Loucy (cell line): ENCODE measurements at regions not wholly inside any gene's neighbourhood (a gene's known extent, or its start where the extent isn't known, plus 50 kb on each side); places are given as distances from the start of the nearest gene placed in this dataset.

ENCODE experiments used
- H2AFZ ChIP-seq: fragments of 200-600 bp; sonication (generic); 2 replicates; pipeline ENCODE4 v1.6.0; 2016; ENCODE audit warnings: antibody characterized with exemption, mild to moderate bottlenecking, low read length, moderate library complexity
- H3F3A ChIP-seq: fragments of 200-600 bp; 2 replicates; pipeline ENCODE4 v1.6.0; 2016; ENCODE audit warnings: antibody characterized with exemption, low read depth, mild to moderate bottlenecking
- H3K27me3 ChIP-seq: fragments of 200-600 bp; sonication (generic); 2 replicates; pipeline ENCODE4 v1.6.1; 2014; ENCODE audit warnings: low read length, mild to moderate bottlenecking; ENCODE audit not compliant: insufficient read depth, poor library complexity, severe bottlenecking
- H3K36me3 ChIP-seq: fragments of 200-600 bp; sonication (generic); 2 replicates; pipeline ENCODE4 v1.6.1; 2016; ENCODE audit warnings: low read length; ENCODE audit not compliant: insufficient read depth
- H3K4me1 ChIP-seq: fragments of 200-600 bp; sonication (generic); 2 replicates; pipeline ENCODE4 v1.5.1; 2014; ENCODE audit warnings: low read length, mild to moderate bottlenecking; ENCODE audit not compliant: insufficient read depth, poor library complexity, severe bottlenecking
- H3K4me2 ChIP-seq: fragments of 200-600 bp; sonication (generic); 2 replicates; pipeline ENCODE4 v1.6.0; 2014; ENCODE audit warnings: antibody characterized with exemption, low read length, low read depth, mild to moderate bottlenecking; ENCODE audit not compliant: poor library complexity, severe bottlenecking
- H3K4me3 ChIP-seq: fragments of 200-600 bp; sonication (generic); 2 replicates; pipeline ENCODE4 v1.5.1; 2014; ENCODE audit warnings: low read length, mild to moderate bottlenecking, mixed read lengths; ENCODE audit not compliant: poor library complexity, severe bottlenecking
- H3K79me2 ChIP-seq: fragments of 200-600 bp; sonication (generic); 2 replicates; pipeline ENCODE4 v1.6.1; 2014; ENCODE audit warnings: low read length; ENCODE audit not compliant: insufficient read depth
- H3K9ac ChIP-seq: fragments of 200-600 bp; sonication (generic); 2 replicates; pipeline ENCODE4 v1.6.0; 2014; ENCODE audit warnings: mild to moderate bottlenecking, low read depth, low read length, moderate library complexity; ENCODE audit not compliant: poor library complexity, severe bottlenecking
- H3K9me2 ChIP-seq: fragments of 200-600 bp; sonication (generic); replicated peaks from 2 replicates; pipeline ENCODE4 v1.6.1; 2016; ENCODE audit warnings: low read depth, low read length, mixed read lengths
- H3K9me3 ChIP-seq: fragments of 200-600 bp; sonication (generic); 2 replicates; pipeline ENCODE4 v1.6.1; 2014; ENCODE audit warnings: mild to moderate bottlenecking, antibody characterized with exemption, low read length, low read depth; ENCODE audit not compliant: insufficient read depth
- H4K20me1 ChIP-seq: fragments of 200-600 bp; sonication (generic); 2 replicates; pipeline ENCODE4 v1.6.0; 2014; ENCODE audit warnings: antibody characterized with exemption, low read length, mild to moderate bottlenecking; ENCODE audit not compliant: insufficient read depth, poor library complexity, severe bottlenecking
- EZH2phosphoT487 ChIP-seq: fragments of 200-600 bp; IDR thresholded peaks from 2 replicates; pipeline ENCODE4 v1.6.1; 2018; ENCODE audit warnings: antibody characterized with exemption, mild to moderate bottlenecking, moderate library complexity, borderline replicate concordance
- TF ChIP-seq, protein P1 (sequence below): fragments of 200-600 bp; sonication (generic); conservative IDR thresholded peaks from 2 replicates; pipeline ENCODE4 v1.5.1; 2014; ENCODE audit warnings: mild to moderate bottlenecking, antibody characterized with exemption, low read length

DNA sequence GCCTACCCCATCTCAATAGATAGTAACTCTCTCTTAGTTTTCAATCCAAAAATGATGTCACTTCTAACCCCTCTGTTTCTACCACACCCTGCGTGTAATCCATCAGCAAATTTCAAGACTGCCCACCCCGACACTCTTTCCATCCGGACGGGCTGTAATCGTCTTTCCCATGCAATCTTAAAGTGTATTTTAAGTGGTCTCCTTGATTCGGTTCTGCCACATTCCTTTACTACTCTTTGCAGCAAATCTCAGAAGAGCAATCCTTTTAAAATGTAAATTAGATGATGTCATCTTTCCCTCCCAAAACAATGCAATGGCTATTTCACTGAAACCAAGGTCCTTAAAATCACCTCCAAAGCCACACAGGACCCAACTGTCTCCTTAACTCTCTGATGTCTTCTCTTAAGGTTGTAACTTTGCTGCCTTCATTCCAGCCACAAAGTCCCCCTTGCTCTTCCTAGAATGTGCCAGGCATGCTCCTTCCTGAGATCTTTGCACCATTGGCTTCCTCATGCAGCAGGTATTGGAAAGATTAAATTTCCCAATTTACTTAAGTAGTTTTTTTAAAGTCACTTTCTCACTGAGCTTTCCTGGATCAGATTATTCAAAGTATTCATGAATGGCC lies 932.5 kb upstream of the WWC1 start:
- no peak overlapping the region for H2AFZ ChIP-seq
- H3K4me2 ChIP-seq: no peak overlapping the region
- H3K4me3 ChIP-seq: no peak overlapping the region
- no peaks in the 10 kb centered on the region for H3K4me1 ChIP-seq
- H3K36me3 ChIP-seq: no peaks in the 10 kb centered on the region
- no peaks in the 10 kb centered on the region for H3K9me3 ChIP-seq
- H3K79me2 ChIP-seq: no peaks in the 10 kb centered on the region
- H3F3A ChIP-seq: no peaks in the 10 kb centered on the region
- no peak overlapping the region for H3K9ac ChIP-seq
- TF ChIP-seq, protein P1, sequence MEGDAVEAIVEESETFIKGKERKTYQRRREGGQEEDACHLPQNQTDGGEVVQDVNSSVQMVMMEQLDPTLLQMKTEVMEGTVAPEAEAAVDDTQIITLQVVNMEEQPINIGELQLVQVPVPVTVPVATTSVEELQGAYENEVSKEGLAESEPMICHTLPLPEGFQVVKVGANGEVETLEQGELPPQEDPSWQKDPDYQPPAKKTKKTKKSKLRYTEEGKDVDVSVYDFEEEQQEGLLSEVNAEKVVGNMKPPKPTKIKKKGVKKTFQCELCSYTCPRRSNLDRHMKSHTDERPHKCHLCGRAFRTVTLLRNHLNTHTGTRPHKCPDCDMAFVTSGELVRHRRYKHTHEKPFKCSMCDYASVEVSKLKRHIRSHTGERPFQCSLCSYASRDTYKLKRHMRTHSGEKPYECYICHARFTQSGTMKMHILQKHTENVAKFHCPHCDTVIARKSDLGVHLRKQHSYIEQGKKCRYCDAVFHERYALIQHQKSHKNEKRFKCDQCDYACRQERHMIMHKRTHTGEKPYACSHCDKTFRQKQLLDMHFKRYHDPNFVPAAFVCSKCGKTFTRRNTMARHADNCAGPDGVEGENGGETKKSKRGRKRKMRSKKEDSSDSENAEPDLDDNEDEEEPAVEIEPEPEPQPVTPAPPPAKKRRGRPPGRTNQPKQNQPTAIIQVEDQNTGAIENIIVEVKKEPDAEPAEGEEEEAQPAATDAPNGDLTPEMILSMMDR: no peak
- no peak for TF ChIP-seq EZH2phosphoT487
- H3K27me3 ChIP-seq: no peaks in the 10 kb centered on the region
- H3K9me2 ChIP-seq: no peaks in the 10 kb centered on the region
- H4K20me1 ChIP-seq: no peaks in the 10 kb centered on the region

DNA sequence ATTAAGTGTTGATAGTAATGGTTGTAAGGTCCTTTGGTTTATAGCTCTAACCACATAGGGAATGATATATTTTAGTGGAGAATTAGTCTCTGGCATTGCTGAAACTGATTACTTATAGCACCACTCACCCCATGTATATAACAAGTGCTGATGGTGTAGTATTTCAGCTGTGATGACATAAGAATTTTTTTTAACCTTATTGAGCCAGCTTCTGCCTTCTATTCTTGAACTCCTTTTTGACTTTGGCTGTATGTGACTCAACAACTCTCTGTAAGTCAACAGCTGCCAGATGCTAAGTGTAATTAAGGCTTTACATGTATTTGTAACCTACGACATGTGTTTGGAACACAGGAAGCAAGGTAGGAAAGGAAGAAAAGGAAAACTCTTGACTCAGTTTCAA lies 929.6 kb upstream of the WWC1 start:
- Histone ChIP-seq H3K4me1 (no peaks in the 10 kb centered on the region), H3K36me3 (no peaks in the 10 kb centered on the region), H3K79me2 (no peaks in the 10 kb centered on the region), H3K4me2 (no peak overlapping the region), H3F3A (no peaks in the 10 kb centered on the region), H4K20me1 (no peaks in the 10 kb centered on the region), H3K4me3 (no peak overlapping the region), H3K9me2 (no peaks in the 10 kb centered on the region), H3K9ac (no peak overlapping the region), H3K27me3 (no peaks in the 10 kb centered on the region), H2AFZ (no peak overlapping the region), H3K9me3 (no peaks in the 10 kb centered on the region)
- TF ChIP-seq EZH2phosphoT487: no peak
- TF ChIP-seq, protein P1: no peak

DNA sequence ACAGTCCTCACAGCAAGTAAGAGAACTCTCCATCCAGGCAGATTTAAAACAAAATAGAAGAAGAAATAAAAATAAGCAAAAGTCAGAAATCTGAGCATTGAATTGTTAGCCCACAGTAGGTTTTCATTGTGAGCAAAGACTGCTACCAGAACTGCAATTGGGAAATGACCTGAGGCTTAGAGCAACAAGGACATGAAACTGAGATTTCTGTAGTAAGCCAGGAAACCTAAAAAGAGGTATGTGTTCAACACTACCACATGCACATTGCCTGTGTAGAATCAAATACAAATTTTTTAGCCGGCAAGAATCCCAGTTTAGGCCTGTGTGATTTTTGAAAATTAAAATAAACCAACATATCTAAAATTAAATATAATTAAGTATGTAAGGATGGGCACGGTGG lies 928.4 kb upstream of the WWC1 start:
- no peaks in the 10 kb centered on the region for H3F3A ChIP-seq
- no peaks in the 10 kb centered on the region for H4K20me1 ChIP-seq
- no peak overlapping the region for H2AFZ ChIP-seq
- H3K4me1 ChIP-seq: no peaks in the 10 kb centered on the region
- no peak overlapping the region for H3K4me2 ChIP-seq
- H3K9ac ChIP-seq: no peak overlapping the region
- H3K79me2 ChIP-seq: no peaks in the 10 kb centered on the region
- TF ChIP-seq, protein P1: no peak
- no peak for TF ChIP-seq EZH2phosphoT487
- no peaks in the 10 kb centered on the region for H3K27me3 ChIP-seq
- H3K9me2 ChIP-seq: no peaks in the 10 kb centered on the region
- no peaks in the 10 kb centered on the region for H3K9me3 ChIP-seq
- H3K4me3 ChIP-seq: no peak overlapping the region
- no peaks in the 10 kb centered on the region for H3K36me3 ChIP-seq
